HG02852 (cell line): ENCODE measurements at regions not wholly inside any gene's neighbourhood (a gene's known extent, or its start where the extent isn't known, plus 50 kb on each side); places are given as distances from the start of the nearest gene placed in this dataset.

ENCODE experiments used
- ATAC-seq: cut with Tn5 transposase; IDR thresholded peaks from one replicate; pipeline ENCODE4 v1.9.1; 2021; ENCODE audit warnings: mild to moderate bottlenecking, moderate library complexity; ENCODE audit not compliant: unreplicated experiment

DNA sequence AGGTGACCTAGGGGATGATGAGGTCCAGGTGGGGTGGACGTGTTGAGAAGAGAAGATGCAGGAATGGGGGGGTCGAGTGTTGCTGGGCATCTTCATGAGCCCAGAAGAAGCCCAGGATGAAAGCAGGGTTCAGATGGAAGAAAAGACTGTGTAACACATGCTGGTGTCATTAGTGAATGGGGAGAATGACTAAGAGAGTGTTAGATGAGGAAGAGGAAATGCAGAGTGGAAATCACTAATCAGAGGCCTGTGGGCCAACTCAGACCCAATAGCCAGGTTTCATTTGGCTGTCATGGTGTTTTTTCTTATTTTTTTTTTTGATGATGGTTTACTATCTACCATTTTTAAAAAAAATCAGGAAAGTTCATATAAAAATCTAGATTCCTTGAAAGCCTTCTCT, 180.8 kb upstream of the CAMK1G start:
- ATAC-seq: no peak

DNA sequence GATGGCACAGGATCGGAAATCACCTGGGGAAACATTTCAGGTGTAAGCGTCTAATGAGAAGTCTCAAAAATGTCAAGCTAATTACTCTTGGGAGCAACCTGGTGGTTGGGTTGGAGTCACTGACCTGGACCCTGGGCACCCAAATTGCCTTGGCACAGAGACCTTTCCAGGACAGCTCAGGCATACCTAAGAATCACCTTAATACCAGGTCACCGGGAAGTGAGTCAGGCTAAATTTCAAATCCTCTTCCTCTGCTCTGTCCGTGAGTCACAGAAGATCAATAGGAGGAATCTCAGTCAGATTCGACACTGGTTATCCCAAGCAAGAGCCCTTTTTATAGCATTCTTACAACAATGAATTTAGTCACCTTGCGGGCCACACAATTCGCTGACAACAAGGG, 179.6 kb upstream of the CAMK1G start:
- ATAC-seq: no peak

DNA sequence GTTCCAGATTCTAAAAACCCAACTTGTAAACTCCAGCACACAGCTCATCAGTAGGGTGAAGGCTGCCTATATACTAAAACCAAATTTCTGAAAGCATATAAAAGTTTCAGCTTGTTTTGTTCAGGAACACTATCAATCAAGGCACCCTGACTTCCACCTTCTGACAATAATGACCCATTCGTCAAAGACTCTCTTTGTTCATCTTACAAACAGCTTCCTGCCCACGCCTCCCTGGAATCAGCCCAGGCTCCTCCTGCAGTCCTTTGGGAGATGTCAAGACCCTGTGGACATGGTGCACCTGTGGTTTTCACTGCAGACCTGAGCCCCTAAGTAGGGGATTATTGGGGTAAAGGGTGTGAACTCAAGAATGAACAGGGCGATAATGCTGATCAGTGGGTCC, 178.9 kb upstream of the CAMK1G start:
- ATAC-seq: no peak

- ATAC-seq: no peak
These were observed 178.2 kb upstream of the CAMK1G start for GRCh38 chr1:209405183-209405814.

DNA sequence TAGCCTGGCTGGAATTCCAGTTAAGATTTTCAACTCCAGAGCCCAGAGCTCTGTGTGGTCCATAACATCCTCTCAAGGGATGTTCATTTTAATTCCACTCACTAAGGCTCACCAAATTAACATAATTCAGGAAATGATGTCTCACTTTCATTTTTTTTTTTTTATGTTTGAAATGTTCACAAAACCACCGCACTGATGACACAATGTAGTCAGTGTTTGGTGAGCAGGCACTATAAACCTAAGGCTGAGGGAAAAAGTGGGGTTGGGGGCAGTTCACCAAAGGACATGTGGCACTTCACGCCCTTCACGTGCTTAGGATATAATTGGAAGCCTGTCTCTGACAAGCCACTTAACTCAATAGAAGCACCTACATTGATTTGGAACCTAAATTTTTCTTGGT, 177.3 kb upstream of the CAMK1G start:
- ATAC-seq: no peak

- no peak for ATAC-seq
These were observed 176.9 kb upstream of the CAMK1G start for GRCh38 chr1:209406595-209406994.

DNA sequence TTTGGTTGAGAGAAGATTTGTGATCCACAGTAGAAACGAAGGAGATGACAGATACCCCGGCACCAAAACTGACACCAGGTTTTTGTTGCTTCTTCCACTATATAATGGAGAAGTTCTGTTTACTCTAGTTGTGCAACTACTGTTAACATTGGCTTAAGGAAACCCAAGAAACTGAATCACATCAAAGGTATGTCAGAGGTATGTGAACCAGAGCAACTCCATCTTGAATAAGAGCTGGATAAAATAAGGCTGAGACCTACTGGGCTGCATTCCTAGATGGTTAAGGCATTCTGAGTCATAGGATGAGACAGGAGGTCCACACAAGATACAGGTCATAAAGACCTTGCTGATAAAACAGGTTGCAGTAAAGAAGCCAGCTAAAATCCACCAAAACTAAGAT, 173.7 kb upstream of the CAMK1G start:
- ATAC-seq: no peak

DNA sequence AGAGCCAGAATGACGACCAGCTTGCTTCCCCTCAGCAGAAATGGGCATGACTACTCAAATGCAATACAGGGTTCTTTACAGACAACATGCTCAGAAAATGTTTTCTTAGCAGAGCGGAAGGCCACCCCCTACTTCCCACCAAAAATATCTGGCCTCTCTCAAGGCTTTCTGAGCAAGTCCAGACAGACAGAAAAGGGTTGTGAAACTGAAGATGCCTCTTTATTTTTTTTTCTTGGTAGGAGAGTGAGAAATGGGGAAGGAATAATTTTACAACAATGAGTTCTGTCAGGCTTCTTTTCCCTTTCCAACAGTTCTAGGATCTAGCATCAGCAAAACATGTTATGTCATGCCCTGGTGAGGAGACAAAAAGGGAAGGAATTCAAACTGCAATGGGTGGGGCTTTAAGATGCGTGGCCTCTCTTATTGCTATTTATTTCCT, 172.0 kb upstream of the CAMK1G start:
- ATAC-seq: no peak

DNA sequence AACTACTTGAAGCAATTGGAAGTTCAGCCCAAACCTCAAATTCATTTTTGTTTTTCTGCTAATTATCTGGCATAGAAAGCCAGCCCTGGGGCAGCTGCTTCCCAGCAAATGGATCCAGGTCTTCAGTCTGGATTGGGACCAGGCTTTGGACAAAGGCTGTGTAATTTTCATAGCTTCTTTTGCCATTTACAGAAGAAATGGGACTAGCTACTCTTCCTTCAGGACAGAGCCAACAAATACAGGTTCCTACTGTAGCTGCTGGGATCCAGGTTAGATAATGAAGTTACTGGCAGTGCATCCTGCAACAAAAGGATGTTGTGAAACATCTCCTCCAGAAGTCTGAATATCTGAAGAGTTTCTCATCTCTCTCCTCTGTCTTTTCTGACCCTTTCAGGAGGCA, 171.5 kb upstream of the CAMK1G start:
- no peak for ATAC-seq

DNA sequence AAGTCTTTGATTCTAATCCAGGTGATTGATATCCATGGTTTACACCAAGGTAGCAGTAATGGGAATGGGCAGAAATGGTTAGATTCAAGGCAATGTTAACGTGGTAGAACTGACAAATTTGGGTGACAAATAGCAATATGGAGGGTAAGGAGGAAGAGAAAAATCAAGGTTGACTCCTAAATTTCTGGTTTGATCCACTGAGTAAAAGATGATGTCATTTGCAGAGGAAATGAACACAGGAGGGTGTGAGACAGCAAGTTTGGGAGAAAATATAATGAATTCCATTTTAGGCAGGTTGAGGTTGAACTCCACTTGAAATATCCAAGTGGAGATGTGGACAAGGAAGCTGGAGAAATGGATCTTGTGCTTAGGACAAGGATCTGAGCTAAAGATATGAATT, 170.9 kb upstream of the CAMK1G start:
- no peak for ATAC-seq

DNA sequence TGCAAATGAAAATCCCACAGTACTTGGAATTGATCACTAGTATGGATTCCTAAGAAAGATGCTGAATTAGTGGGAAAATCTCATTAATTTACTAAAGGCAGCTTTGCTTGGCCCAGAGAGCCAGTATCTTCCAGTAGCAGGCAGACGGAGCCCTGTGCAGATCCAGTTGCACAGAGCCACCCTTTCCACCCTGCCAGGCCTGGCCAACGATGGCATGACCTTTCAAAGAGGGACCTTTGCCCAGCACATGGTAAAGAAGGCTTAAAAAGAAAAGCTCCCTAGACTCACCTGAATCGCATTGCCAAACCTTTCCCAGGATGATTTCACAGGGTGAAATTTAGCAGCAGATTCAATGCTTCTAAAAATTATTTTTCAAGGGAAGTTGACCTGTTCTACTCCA, 170.5 kb upstream of the CAMK1G start:
- ATAC-seq: no peak

DNA sequence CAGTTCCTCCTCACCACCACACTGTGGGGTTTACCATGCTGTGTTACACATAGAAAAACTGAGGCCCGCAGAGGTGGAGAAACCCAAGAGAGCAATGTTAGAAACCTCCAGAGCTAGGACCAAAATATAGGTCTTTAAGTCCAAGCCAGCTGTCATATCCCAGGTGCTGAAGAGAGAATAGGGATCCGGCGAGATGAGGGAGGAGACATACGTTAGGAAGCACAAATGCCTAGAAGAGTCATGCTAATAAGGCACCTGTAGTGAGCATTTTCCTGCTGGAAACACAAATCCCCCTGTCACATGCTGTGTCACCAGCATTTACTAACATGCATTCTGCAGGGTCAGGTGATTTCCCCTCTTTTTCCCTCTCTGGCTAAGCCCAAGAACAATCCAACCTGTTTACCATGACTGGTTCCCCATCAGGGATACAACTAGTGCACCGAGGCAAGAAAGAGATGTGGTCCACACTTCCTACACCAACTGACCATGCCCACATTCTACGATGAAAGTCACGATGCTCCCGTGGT, 168.6 kb upstream of the CAMK1G start:
- ATAC-seq: no peak

DNA sequence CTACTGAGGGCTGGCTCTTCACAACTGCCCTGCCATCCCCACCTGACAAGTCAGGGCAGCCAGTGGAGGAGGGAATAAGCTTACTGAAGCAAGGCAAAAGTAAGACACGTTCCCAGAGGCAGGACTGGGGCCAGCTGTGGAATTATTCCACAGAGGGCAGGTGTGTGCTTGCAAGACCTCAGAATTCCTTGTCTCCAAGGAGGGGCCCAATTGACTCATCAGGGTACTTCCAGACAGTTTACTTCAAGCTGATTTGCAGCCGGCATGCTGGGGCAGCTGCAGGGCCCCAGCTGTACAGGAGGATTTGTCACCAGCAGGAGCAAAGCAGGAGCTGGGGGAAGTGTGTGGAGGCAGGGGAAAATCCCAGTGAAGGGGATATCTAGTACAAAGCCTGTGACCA, 167.5 kb upstream of the CAMK1G start:
- ATAC-seq: no peak

DNA sequence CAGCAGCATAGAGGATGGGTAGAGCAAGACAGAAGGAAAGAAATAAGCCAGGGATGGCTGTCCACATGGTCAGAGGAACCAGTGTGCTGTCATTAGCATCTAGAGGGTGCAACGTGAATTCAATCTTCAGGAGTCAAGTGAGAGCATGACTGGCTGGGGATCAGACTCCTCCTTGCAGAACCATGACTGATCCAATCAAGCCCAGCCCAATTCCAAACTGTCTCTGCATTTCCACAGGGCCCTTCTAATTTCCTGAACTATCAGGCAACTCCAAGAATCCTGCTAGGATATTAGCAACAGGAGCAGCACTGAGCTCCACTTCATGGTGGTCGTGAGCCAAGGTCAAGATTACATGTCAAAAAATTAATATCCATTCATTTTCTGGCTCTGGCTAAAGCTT, 166.8 kb upstream of the CAMK1G start:
- no peak for ATAC-seq

- ATAC-seq: no peak
These were observed 165.8 kb upstream of the CAMK1G start for GRCh38 chr1:209417761-209418160.

- no peak for ATAC-seq
These were observed 163.2 kb upstream of the CAMK1G start for GRCh38 chr1:209420276-209420675.

DNA sequence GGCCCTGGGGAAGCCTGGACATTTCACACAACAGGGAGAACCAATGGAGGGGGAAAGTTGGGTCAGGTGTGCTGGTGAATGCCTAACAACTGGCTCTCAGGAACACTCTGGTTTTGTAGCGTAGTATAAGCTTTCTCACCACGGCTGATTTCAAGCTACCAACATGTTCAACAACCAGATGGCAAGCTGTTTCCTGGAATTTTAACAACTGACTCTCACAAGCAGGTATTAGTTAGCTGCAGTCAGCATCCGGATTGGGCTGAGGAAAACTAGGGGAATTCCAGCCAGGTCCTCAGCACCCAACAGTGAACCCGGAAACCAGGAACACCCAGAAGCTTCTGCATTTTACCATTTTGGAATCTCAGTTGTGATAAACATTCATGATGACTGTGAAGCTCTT, 162.3 kb upstream of the CAMK1G start:
- no peak for ATAC-seq

- ATAC-seq: no peak
These were observed 161.4 kb upstream of the CAMK1G start for GRCh38 chr1:209421978-209422680.

DNA sequence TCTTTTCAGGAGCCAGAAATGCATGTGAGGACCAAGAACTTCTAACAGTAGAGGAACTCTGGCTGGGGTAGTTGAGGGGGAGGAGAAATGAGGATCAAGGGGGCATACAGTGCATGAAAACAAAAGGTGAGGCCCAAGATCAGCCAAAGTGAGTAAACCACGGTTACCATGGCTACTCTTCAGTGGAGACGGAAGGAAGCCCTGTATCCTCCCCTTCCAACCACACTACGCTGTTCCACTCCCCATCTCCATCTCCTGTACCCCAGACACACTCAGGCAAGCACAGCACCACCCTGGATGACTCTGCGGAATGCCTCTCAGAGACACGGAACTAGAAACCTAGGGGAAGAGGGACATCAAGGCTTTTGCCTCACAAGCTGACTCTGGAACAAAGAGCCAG, 157.6 kb upstream of the CAMK1G start:
- ATAC-seq: no peak

DNA sequence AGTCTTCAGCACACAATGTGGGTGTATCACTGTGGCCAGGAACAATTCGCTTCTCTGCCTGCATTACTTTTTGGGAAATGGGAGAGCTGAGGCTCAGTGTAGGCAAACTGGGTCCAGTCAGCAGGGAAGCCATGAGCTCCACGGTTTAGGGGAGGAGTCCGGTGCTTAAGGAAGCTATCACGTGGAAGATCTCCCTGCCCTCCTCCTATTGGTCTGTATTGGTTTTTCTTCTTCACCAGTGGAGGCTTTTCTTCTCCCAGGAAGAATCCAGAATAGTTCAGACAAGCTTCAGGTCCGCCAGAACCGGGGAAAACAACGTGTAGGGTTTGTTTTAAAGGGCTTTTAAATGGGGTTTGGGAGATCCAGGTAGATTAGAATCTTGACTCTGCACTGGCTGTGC, 156.2 kb upstream of the CAMK1G start:
- ATAC-seq: no peak

GRCh38 chr1:209427811-209428210, 155.7 kb upstream of the CAMK1G start:
- no peak for ATAC-seq

DNA sequence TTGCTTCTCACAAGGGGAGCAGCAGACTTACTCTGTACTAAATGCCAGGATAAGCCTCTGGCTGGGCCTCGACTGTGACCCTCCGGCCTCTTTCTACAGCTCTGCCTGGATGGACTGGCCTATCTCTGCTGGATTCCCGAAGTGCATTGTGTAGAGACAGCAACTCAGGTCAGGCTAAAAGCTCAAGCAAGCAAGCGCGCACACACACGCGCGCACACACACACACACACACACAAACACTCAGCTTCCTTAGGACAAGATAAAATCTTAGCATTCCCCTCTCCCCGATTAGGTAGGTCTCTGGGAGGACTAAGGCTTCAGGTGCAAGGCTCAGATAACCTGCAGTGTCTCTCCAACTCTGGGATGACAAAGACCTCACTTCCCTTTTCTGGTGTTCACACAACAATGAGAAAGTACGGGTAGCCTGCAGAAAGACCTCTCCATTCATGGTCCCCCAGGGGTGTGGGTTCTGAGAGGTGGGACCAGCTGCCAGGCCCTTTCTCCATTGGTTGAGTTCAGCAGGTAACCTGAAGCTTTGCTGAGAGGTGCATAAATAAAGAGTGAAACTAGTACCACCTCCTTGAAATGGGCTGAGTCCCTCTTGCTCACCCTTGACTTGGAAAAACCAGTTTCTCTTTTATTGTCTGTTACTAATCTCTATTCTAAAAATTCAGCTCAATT, 155.1 kb upstream of the CAMK1G start:
- ATAC-seq: no peak
